ENCODE measurements at regions not wholly inside any gene's neighbourhood (a gene's known extent, or its start where the extent isn't known, plus 50 kb on each side); places are given as distances from the start of the nearest gene placed in this dataset.
"Not testable (repeated sequence)": the region's sequence is repeated elsewhere in the genome, so short reads cannot be mapped to it uniquely, and the experiment has no call there.

DNA sequence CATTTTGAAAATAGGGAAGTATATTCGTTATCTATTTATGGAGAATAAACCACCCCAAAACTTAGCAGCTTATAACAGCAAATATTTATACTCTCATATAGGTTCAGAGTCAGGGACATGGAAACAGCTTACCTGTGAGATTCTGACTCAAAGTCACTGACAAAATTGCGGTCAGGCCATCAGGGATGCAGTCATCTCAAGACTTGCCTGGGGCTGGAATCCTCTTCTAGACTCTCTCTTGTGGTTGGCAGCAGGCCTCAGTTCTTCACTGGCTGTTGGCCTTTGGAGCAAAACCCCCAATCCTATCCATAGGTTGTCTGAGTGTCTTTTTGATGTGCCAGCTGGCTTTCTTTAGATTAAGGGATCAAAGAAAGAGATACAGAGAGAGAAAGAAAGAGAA, 275.6 kb downstream of the SEC61B start:
- no peak for ATAC-seq
- intact Hi-C loops (cut with DNase I, micrococcal nuclease): no loop called here
- no peak for DNase-seq

GRCh38 chr9:99498979-99499378, 276.9 kb downstream of the SEC61B start:
- DNase-seq; ATAC-seq; intact Hi-C loops (cut with DNase I, micrococcal nuclease): not testable (repeated sequence)

DNA sequence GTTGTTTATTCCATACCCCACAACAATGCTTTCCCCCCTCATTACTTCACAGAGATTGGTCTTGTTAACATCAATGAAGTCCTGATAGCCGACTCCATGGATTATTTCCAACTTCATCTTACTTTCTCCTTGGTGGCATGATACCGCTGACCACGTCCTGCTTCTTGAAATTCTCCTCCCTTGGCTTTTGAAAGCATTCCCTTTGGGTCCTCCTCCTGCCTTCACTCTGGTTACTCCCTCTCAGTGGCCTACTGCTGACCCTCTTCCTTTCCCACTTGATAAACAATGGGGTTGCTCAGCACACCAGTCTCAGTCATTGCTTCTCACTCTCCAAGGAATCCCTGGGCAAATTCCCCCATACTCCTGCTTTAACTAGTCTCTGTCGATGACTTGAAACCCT, 283.9 kb downstream of the SEC61B start:
- DNase-seq (no peak), ATAC-seq (no peak)
- intact Hi-C loops (cut with DNase I, micrococcal nuclease): no loop called here

DNA sequence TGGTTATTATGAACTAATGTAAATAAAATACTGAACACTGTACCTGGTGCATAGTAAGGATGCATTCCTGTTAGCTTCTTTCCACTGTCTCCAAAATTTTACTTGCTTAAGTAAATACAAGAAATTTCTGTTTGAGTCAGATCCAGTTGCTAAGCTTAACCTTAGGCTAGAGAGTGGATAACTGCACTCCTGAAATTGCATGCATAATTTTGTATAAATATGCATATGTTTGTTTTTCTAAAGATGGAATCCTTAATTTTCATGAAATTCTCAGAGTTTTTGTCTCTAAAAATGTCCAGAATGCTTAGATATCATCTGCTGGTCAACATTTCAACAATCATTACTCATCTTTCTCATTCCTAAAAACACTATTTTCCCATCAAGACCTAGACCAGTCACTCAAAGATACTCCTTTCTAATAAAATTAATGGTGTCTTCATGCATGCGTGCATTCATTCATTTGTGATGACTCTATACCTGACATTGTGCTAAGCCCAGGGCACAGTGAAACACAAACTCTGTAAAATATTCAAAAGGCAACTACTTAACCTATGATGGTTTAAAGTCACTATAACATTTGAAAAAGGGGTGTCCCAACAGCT, 284.8 kb downstream of the SEC61B start:
- intact Hi-C loops (cut with DNase I, micrococcal nuclease): no loop called here
- DNase-seq (no peak), ATAC-seq (no peak)

DNA sequence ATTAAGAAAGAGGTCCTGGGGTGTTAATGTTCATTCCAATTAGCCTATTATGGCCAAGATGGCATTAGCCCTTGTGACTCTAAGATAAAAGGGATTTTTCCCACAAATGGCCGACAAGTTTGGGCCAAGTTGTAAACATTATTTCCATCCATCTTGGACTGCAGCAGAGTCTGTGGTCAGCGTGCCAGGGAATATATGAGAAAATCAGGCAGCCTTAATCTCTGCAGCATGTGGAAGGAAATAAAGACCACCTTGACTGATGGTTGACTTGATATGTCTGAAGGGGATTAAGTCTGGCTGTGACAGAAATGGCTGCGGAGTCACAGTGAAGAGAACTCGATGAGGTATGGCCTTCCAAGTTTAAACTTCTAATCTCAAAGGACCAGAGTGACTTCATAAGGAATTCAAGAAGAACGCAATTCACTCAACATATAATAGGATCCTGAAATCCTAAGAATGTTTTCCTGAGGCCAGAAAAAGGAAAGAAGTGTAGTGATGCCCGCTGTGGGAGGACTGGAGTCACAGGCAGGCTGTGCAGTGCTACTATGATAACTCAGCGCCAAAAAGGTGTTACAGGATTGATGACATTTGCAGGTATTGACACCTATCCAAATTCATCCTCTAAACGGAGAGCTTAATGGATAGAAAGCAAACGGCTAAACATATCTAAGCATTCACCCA, 287.1 kb downstream of the SEC61B start:
- intact Hi-C loops (cut with DNase I, micrococcal nuclease): no loop called here
- no peak for ATAC-seq
- DNase-seq: no peak

DNA sequence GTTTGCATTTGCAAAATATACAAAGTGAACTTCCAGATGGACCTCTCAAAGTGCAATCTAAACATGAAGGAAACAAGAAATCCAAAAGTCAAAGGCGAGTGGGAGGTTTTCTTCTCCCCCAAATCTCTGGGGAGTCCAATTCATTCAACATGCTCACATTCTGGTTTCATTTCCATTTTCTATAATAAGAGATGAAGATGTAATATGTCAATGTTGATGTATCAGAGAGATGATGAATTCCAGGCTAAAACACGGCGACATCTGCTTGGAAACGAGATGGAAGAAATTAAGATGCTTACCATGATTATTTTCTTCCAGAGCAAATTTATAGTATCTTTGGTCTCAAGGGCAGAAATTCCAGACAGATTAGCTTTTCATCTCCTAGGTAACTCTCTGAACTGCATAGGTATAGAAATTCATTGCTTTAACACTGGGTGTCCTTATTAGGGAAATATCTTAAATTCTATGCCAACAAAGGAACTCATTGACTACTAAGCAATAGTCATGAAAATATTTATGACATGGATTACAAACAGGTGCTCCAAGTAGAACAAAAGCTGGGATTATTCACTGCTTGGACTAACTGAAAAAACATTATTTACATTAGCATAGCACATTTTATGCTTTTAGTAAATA, 287.9 kb downstream of the SEC61B start:
- ATAC-seq (no peak), DNase-seq (no peak)
- intact Hi-C loops (cut with DNase I, micrococcal nuclease): no loop called here

DNA sequence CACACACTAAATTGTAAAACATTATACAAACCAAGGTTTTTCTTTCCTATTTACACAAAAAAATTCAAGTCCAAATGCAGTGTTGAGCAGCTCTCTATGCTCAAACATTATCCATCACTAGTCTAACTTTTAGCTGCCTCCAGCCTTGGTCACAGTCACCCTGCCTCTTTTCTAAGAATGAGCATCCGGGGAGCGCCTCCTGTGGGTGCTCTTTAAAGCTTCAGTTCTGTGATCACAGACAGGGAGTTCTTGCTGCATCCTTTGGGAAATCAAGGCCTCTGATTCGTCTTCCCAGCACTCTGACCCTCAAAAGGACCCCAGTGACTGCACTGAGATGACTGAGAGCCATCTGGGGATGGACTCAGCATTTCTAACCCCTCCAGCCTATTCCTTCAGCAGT, 289.6 kb downstream of the SEC61B start:
- no peak for DNase-seq
- intact Hi-C loops (cut with DNase I, micrococcal nuclease): no loop called here
- ATAC-seq: no peak

DNA sequence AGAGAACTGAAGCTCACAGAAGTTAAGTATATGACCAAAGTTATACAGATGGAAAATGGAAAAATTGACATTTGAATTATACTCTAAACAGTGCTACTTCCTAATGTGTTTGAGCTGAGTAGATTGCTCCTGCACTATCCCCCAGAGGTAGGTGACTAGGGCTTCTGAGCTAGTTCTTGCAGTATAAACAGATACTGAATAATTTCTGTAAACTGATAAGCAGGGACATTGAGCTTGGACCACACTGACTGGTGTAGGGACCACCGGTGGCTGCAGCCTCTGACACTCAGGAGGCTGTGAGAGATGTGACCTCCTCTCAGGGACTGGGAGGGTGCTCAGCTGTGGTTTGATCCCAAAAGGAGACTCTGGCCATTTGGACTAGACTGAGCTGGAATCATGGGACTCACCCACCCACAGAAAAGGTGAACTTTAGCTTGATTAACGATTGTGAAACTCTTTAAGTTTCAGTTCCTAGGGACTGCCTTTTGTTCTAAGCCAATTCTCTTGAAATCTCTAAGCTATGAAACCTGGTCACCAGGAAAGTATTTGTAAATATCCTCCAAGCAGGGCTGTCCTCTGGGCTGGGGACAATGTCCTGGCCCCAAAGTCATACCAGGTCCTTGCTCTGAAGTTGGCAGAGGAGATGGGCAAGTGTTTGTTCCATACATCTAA, 291.5 kb downstream of the SEC61B start:
- DNase-seq: no peak
- intact Hi-C loops (cut with DNase I, micrococcal nuclease): no loop called here
- ATAC-seq: no peak

GRCh38 chr9:99515093-99515492, 293.0 kb downstream of the SEC61B start:
- ATAC-seq: no peak
- no peak for DNase-seq
- intact Hi-C loops (cut with DNase I, micrococcal nuclease): no loop called here

DNA sequence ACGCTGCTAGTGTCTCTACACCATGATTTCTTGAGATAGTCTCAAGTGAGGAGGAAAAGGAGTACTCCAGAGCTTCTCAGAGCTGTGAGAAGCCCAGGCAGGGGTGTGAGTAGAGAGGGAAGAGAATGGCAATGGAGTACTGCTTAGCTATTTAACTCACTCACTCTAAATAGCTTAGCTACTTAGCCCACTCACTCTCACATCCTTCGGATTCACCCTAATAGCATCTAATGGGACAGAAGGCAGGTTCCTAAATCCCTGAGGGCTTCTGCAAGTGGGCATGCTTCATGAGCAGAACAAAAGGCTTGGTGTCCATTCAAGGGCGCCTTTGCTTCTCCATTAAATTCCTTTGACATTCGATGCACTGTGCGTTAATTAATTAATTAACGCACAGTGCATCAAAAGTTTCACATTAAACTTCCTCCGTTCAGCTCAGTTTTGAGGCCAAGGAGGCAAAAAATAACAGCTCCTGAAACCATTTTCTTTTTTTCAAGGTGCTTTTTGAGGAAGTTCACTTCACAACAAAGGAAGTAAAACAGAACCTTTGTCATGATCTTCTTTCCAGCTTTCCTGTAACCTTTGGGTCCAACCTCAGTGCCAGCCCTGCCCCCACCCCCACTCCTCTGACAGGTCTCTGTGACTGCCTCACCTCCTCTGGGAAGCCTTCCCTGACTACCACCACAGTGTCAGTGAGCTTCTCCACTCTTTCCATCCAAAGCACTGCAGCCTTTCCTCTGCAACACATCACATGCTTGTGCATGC, 294.0 kb downstream of the SEC61B start:
- DNase-seq: peak in 1 of 2 donors; percentile 13
- intact Hi-C loops (cut with DNase I, micrococcal nuclease): no loop called here
- ATAC-seq: no peak

DNA sequence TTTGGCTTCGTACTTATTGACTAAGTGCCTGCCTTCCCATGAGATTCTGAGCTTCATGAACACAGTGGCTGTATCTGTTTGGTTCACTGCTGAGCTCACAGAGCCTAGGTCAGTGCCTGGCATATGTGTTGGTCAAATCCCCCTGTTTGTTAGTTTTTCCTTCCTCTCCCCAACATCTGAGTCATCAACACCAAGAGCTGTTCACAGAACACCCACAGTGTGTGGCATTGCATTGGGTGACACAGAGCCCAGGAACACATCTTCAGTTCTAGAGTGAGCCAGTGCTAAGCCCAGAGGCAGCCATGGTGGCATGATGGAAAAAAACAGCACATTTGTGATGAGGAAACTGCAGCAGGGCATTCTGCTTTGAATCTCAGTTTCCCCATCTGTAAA, 294.6 kb downstream of the SEC61B start:
- ATAC-seq: no peak
- intact Hi-C loops (cut with DNase I, micrococcal nuclease): no loop called here
- no peak for DNase-seq

GRCh38 chr9:99523838-99524237, 297.8 kb upstream of the NR4A3 start:
- ATAC-seq (no peak), DNase-seq (no peak)
- intact Hi-C loops (cut with DNase I, micrococcal nuclease): no loop called here

- ATAC-seq (no peak), DNase-seq (no peak)
- intact Hi-C loops (cut with DNase I, micrococcal nuclease): no loop called here
Observed at GRCh38 chr9:99531313-99531712, 290.4 kb upstream of the NR4A3 start.

DNA sequence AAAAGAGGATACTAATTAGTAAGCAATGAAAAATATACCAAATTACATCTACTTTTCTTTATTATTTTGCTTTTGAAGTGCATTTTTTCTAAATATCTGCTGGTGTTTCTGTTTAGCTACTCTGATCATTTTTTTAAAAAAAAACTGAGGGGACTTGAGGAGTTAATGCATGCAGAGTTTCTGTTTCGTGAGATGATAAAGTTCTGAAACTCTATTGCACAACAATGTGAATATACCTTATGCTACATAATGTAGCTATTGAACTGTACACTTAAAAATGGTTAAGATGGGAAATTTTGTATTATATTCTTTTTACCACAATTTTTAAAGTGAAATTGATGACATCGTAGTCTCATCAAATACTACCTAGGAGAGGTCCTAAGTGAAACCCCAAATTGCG, 288.3 kb upstream of the NR4A3 start:
- intact Hi-C loops (cut with DNase I, micrococcal nuclease): no loop called here
- ATAC-seq (no peak), DNase-seq (no peak)

- no peak for DNase-seq
- intact Hi-C loops (cut with DNase I, micrococcal nuclease): no loop called here
- no peak for ATAC-seq
Observed at GRCh38 chr9:99537996-99538395, 283.7 kb upstream of the NR4A3 start.

DNA sequence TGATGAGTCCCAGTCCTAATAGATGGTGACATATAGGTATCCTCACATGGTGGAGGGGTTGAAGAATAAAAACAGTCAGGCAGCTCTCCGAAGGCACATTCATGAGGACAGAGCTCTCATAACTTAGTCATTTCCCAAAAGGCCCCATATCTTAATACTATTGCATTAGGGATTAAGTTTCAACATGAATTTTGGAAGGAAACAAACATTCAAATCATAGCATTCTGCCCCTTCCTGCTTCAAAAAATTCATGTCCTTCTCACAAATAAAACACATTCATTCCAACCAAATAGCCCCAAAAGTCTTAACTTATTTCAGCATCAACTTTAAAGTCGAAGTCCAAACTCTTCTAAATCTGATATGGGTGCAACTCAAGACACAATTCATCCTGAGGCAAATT, 277.2 kb upstream of the NR4A3 start:
- DNase-seq (no peak), ATAC-seq (no peak)
- intact Hi-C loops (cut with DNase I, micrococcal nuclease): no loop called here

GRCh38 chr9:99549441-99549840, 272.2 kb upstream of the NR4A3 start:
- no peak for DNase-seq
- intact Hi-C loops (cut with DNase I, micrococcal nuclease): no loop called here
- ATAC-seq: no peak

GRCh38 chr9:99555792-99556191, 265.9 kb upstream of the NR4A3 start:
- intact Hi-C loops (cut with DNase I, micrococcal nuclease): no loop called here
- DNase-seq: no peak
- ATAC-seq: no peak

- intact Hi-C loops (cut with DNase I, micrococcal nuclease): no loop called here
- no peak for ATAC-seq
- no peak for DNase-seq
Observed at GRCh38 chr9:99556998-99557397, 264.7 kb upstream of the NR4A3 start.

Measured in left colon (tissue), 2 donors.